Body of pancreas (tissue), 4 donors: ENCODE measurements at regions not wholly inside any gene's neighbourhood (a gene's known extent, or its start where the extent isn't known, plus 50 kb on each side); places are given as distances from the start of the nearest gene placed in this dataset.

Source experiments
- ATAC-seq: fragments of 150-250 bp; one replicate; pipeline ENCODE4 v1.9.1; 2016
- DNase-seq, 4 donors: peaks; one replicate each; pipeline ENCODE4 v3.0.0-alpha.2; 2019
- H3K27ac ChIP-seq, 4 donors: fragments of 200-600 bp; sonication (generic); 1 replicate in 3 of 4; 2 replicates in 1 of 4; pipeline versions ENCODE4 v1.5.1 to v1.6.1; 2016 to 2019; ENCODE audit warnings: mild to moderate bottlenecking in 1 of 4, mixed read lengths in 1 of 4, moderate library complexity in 1 of 4
- H3K27me3 ChIP-seq, 2 donors: fragments of 200-600 bp; sonication (generic); one replicate each; pipeline ENCODE4 v1.6.0; 2016; ENCODE audit warnings: mild to moderate bottlenecking in 1 of 2
- H3K36me3 ChIP-seq, 2 donors: fragments of 200-600 bp; sonication (generic); replicated peaks in 1 of 2; 2 replicates each; pipeline ENCODE4 v1.5.1; 2016; ENCODE audit warnings: low read depth in 2 of 2; ENCODE audit not compliant: insufficient read depth in 1 of 2
- H3K4me1 ChIP-seq: fragments of 200-600 bp; sonication (generic); one replicate; pipeline ENCODE4 v1.6.0; 2016
- H3K4me3 ChIP-seq, 2 donors: fragments of 200-600 bp; sonication (generic); 1 replicate in 1 of 2; 2 replicates in 1 of 2; pipeline ENCODE4 v1.5.1; 2016 to 2019
- H3K9me3 ChIP-seq, 3 donors: fragments of 200-600 bp; sonication (generic); 1 replicate in 2 of 3; 2 replicates in 1 of 3; pipeline ENCODE4 v1.5.1; 2016
- CTCF ChIP-seq, 7 experiments: fragments of 450-650 bp in 4 of 7; fragments of 200-600 bp in 3 of 7; sonication (generic) in 3 of 7; IDR thresholded peaks; one replicate each; pipeline ENCODE4 v1.5.1; 2016 to 2019; ENCODE audit warnings: antibody characterized with exemption in 7 of 7
- POLR2A ChIP-seq, 3 donors: fragments of 450-650 bp; IDR thresholded peaks; one replicate each; pipeline ENCODE4 v1.6.1; 2016; ENCODE audit warnings: antibody characterized with exemption in 3 of 3, mild to moderate bottlenecking in 2 of 3
- WGBS, 2 donors: methylation state at CpG; one replicate each; pipeline ENCODE4 v1.1.5; 2017; 5-methylcytosine and 5-hydroxymethylcytosine counted together
- intact Hi-C: fragments of 100-400 bp; cut with DNase I; formaldehyde crosslinking; loops from one replicate; pipeline ENCODE4 v1.15.1; 2023

GRCh38 chr1:213676736-213677135, 311.0 kb upstream of the PROX1 start:
- no peaks in the 10 kb centered on the region for H3K36me3 ChIP-seq
- TF ChIP-seq POLR2A (IDR thresholded peaks at IDR 0.05) (no peak), CTCF (IDR thresholded peaks at IDR 0.05) (no peak)

GRCh38 chr1:213678348-213678747, 309.4 kb upstream of the PROX1 start:
- TF ChIP-seq POLR2A (IDR thresholded peaks at IDR 0.05): no peak
- no peak for TF ChIP-seq CTCF (IDR thresholded peaks at IDR 0.05)
- H3K9me3 ChIP-seq: no peaks in the 10 kb centered on the region
- H3K36me3 ChIP-seq: no peaks in the 10 kb centered on the region
- no peaks in the 10 kb centered on the region for H3K27me3 ChIP-seq
- H3K4me3 ChIP-seq: no peak overlapping the region
- DNase-seq (no peak), ATAC-seq (no peak)
- no peaks in the 10 kb centered on the region for H3K4me1 ChIP-seq
- intact Hi-C loops: no loop called here
- no peak overlapping the region for H3K27ac ChIP-seq

More at GRCh38 chr1:213676736-213677135, 311.0 kb upstream of the PROX1 start:
- WGBS, 2 donors: 75 to 81% methylated on average over 2 of the region's 2 CpGs
- Histone ChIP-seq H3K9me3 (no peaks in the 10 kb centered on the region), H3K27ac (no peak overlapping the region), H3K4me1 (no peaks in the 10 kb centered on the region), H3K4me3 (no peak overlapping the region), H3K27me3 (no peaks in the 10 kb centered on the region)
- DNase-seq (no peak), ATAC-seq (no peak)
- intact Hi-C loops: no loop called here

GRCh38 chr1:213678753-213679152, 309.0 kb upstream of the PROX1 start:
- no peaks in the 10 kb centered on the region for H3K9me3 ChIP-seq
- H3K27ac ChIP-seq: no peak overlapping the region
- ATAC-seq (no peak), DNase-seq (no peak)
- H3K27me3 ChIP-seq: no peaks in the 10 kb centered on the region
- TF ChIP-seq CTCF (IDR thresholded peaks at IDR 0.05): no peak
- TF ChIP-seq POLR2A (IDR thresholded peaks at IDR 0.05): no peak
- WGBS, 2 donors: 54 to 81% methylated on average over 3 of the region's 3 CpGs
- no peak overlapping the region for H3K4me3 ChIP-seq
- H3K36me3 ChIP-seq: no peaks in the 10 kb centered on the region
- no peaks in the 10 kb centered on the region for H3K4me1 ChIP-seq
- intact Hi-C loops: no loop called here

GRCh38 chr1:213679153-213679552, 308.6 kb upstream of the PROX1 start:
- no peak overlapping the region for H3K4me3 ChIP-seq
- WGBS, 2 donors: 48 to 50% methylated on average over 3 of the region's 3 CpGs
- ATAC-seq: no peak
- DNase-seq: no peak
- H3K27me3 ChIP-seq: no peaks in the 10 kb centered on the region
- no peak overlapping the region for H3K27ac ChIP-seq
- TF ChIP-seq CTCF (IDR thresholded peaks at IDR 0.05) (no peak), POLR2A (IDR thresholded peaks at IDR 0.05) (no peak)
- no peaks in the 10 kb centered on the region for H3K4me1 ChIP-seq
- H3K9me3 ChIP-seq: no peaks in the 10 kb centered on the region
- intact Hi-C loops: no loop called here
- no peaks in the 10 kb centered on the region for H3K36me3 ChIP-seq

GRCh38 chr1:213680677-213681325, 307.0 kb upstream of the PROX1 start:
- Histone ChIP-seq H3K9me3 (no peaks in the 10 kb centered on the region), H3K27ac (no peak overlapping the region), H3K4me3 (no peak overlapping the region), H3K27me3 (no peaks in the 10 kb centered on the region), H3K4me1 (no peaks in the 10 kb centered on the region), H3K36me3 (no peaks in the 10 kb centered on the region)
- TF ChIP-seq CTCF (IDR thresholded peaks at IDR 0.05): no peak
- TF ChIP-seq POLR2A (IDR thresholded peaks at IDR 0.05): no peak
- intact Hi-C loops: no loop called here
- WGBS, 2 donors: 84 to 91% methylated on average over 8 of the region's 8 CpGs
- DNase-seq: no peak
- ATAC-seq: no peak
